ENCODE measurements at regions not wholly inside any gene's neighbourhood (a gene's known extent, or its start where the extent isn't known, plus 50 kb on each side); places are given as distances from the start of the nearest gene placed in this dataset.
"Not testable (repeated sequence)": the region's sequence is repeated elsewhere in the genome, so short reads cannot be mapped to it uniquely, and the experiment has no call there.

GRCh38 chrX:137233478-137233877 is 199.7 kb upstream of the GPR101 start:
- no peak for DNase-seq (ENCODE audit: low spot score)
- intact Hi-C loops (cut with DNase I): no loop called here

DNA sequence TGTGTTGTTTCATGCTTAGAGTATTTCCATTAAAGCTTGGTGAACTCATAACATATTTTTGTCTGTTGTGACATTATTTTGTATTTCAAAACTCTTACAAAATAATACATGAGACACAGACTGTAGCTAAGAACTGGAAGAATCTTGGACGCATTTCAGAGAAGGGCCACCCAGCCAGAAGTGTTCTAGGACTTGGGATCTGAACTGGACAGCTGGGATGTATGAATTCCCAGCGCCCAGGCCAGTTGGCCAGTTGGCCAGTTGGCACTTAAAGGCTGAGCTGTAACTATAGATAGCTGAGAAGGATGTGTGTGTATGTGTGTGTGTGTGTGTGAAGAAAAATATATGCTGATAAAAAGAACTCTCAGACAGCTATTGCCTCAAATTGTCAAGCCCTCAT is 193.4 kb upstream of the GPR101 start:
- no peak for DNase-seq (ENCODE audit: low spot score)
- intact Hi-C loops (cut with DNase I): no loop called here

DNA sequence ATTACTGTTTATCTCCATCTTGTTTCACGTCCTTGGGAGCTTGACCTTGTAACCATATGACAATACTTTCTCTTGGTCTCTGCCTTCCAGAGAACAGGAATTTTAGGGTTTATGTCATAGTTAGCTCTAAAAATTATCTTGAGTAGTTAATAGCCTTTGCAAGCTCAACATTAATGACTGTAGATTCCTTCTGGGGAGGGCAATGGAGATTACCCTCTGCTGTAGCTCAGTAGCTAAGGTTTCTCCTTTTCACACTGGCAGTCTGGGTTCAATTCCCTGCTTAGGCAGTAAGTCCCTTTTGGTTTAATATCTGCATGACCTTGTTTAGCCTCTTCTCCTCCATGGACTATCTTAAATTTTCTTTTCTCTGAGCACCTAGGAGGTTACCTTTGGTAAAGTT is 181.7 kb upstream of the GPR101 start:
- no peak for DNase-seq (ENCODE audit: low spot score)

DNA sequence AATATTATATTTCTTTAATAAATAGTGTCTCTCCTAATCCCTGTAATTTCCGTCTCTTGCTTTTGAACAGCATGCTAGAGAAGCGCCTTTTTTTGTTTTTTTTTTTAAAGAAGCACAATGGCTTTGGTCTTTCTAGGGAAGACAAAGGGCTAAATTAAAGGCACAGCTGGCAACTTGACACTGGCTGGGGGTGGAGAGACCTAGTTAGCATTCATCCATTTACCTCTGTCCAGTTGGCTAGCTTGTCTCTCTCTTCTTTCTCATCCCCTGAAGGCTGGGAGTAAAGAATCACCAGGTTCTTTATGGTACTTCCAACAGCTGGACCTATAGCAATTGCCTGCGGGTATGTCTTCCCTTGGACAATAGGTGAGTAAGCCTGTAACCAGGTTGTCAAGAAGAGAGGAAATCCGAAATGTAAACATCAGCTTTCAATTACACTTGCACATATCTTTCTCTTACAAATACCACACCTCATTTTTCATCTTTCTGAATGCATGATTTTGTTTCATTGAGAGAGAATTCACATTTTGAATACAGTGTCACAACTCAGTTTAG is 178.4 kb upstream of the GPR101 start:
- no peak for DNase-seq (ENCODE audit: low spot score)

More for the DNA sequence above, 181.7 kb upstream of the GPR101 start:
- intact Hi-C loops (cut with DNase I): no loop called here

GRCh38 chrX:137198040-137198439 is 164.2 kb upstream of the GPR101 start:
- no peak for DNase-seq (ENCODE audit: low spot score)
- intact Hi-C loops (cut with DNase I): no loop called here

More for the DNA sequence above, 178.4 kb upstream of the GPR101 start:
- intact Hi-C loops (cut with DNase I): loop anchor here in 1 of 2 donors (5.0 kb wide), 1 partner anchor 1175 kb away; no protein-coding TSS in a partner anchor

- intact Hi-C loops (cut with DNase I): no loop called here
- DNase-seq (ENCODE audit: low spot score): no peak
These were observed 162.2 kb upstream of the GPR101 start for GRCh38 chrX:137195991-137196390.

DNA sequence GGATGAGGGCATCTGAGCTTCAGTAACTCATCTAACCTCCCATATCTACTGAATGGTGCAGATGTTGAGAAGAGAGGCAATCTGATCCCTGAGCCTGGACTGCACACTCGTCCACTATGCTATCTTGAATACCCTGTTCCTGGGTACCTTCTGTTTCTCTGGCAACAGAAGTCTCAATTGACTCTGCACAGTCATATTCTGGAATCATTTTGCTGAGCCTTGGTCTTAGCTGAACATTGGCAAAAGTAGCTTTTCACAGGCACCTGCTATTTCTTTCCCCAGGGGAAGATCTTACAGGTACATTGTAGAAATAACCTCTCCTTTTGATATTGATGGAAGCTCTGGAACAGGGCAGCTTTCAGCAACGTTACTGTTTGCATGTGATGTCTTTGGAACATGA is 161.5 kb upstream of the GPR101 start:
- intact Hi-C loops (cut with DNase I): no loop called here
- DNase-seq (ENCODE audit: low spot score): no peak

DNA sequence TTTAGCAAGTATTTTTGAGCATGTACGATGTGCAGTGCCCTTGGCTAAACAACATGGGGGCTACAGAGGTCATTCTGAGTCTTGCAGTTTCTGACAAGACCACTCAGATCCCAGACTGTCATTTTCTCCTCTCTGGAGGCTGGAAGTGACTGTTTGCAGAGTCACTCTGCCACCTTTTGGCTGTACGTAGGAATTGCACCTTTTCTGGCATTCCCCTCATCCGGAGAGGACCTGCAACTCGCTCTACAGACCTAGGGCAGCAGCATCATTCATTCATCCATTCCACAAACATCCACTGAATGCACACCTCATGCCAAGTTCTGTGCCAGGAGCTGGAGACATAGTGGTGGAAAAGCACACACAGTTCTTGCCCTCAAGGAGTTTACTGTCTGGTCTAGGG is 160.4 kb upstream of the GPR101 start:
- intact Hi-C loops (cut with DNase I): no loop called here

DNA sequence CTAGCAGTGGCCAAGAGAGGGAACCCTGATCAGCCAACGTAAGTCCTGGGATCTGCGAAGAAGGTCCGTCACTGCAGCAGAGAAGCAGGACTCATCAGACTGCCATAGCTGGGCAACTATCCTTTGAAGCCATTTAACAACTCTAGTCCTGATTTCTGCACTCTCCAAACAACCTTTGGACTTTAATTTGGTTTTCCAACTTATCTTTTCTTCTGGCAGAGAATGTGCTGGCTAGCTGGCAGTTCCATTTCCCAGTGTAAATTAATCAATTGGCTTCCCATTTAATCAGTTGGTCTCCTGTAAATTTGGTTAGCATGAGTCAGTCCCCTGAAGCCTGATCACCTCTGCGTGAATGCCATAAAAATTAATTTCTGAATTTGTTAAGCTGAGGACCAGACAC is 153.7 kb upstream of the GPR101 start:
- DNase-seq (ENCODE audit: low spot score): no peak
- intact Hi-C loops (cut with DNase I): no loop called here

More for the DNA sequence above, 160.4 kb upstream of the GPR101 start:
- no peak for DNase-seq (ENCODE audit: low spot score)

- no peak for DNase-seq (ENCODE audit: low spot score)
- intact Hi-C loops (cut with DNase I): no loop called here
These were observed 144.6 kb upstream of the GPR101 start for GRCh38 chrX:137178392-137178791.

DNA sequence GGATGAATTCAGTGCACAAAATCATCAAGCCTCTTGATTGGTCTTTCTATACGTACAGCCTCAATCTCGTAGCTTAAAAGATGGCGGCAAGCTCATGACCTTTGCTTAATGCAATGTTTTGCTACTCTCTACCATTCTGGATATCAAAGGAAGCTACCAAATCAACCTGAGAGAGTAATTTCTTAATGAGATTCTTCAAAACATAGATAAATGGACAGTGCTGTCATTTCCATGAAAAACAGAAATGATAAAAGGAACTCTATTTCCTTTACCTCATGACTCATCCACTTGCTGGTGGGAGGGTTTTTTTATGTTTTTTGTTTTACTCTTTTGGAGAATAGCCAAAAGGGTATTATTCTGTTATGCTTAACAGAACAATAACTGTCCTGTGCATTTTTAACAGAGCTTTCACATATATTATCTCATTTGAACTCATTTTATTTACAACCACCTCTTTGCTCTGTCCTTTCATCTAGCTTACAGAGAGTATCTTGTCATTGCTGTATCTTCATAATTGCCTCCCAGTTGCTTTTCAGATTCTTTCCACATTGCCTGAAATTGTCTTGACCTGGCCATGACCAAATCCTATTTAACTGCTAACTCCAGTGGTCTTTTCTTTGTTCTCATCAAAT is 138.6 kb upstream of the GPR101 start:
- intact Hi-C loops (cut with DNase I): no loop called here
- DNase-seq (ENCODE audit: low spot score): no peak

DNA sequence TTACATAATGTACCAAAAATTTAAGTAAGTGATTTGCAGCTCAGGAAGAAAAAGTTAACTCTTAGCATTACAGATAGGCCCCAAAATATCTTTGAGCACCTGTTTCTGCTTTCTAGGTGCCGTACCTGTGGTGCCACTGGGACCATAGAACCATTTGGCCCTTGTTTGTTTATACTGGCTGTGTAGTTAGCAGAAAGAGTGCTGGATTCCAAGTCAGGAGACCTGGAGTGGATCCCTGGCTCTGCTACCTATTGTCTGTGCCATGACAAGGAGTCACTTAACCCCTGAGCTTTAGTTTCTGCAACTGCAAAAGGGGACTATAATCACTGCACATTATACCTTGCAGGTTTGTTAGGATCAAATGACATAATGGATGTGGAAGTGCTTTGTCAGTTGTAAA is 137.8 kb upstream of the GPR101 start:
- intact Hi-C loops (cut with DNase I): no loop called here
- no peak for DNase-seq (ENCODE audit: low spot score)

DNA sequence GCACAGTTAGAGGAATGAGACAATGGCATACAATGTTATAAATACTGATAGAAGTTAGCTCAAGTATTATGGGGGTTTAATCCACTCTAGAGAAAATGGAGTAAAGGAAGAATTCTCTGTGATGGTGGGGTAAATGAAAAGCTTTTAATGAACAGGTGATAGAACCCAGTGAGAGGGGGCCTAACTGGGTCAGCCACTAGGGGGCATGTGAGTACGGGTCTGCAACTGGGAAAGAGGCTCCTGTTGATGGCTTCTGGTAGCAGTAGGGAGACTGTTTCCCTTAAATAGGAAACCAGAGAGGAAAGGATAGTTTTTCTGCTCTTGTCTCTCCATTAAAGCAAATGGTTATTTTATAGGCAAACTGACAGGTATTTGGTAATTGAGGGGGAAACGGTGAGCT is 132.8 kb upstream of the GPR101 start:
- intact Hi-C loops (cut with DNase I): no loop called here
- no peak for DNase-seq (ENCODE audit: low spot score)

DNA sequence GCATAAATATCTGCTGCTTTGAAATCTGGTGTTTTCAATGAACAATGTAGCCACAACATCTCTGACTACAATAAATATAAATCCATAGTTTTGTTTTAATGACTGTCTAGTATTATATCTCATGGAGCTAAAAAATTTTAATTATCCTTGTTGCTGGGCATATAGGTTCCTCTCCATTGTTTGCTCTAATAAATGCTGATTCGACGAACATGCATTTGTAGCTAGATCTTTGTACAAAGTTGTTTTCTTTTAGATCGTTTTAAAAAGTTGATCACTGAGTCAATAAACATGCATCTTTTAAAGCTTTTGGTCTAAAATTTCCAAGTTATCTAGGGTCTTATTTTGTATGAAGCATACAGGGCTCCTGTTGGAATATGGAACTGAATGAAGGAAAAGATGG is 130.5 kb upstream of the GPR101 start:
- no peak for DNase-seq (ENCODE audit: low spot score)
- intact Hi-C loops (cut with DNase I): no loop called here

GRCh38 chrX:137151403-137151802 is 117.6 kb upstream of the GPR101 start:
- intact Hi-C loops (cut with DNase I): no loop called here
- no peak for DNase-seq (ENCODE audit: low spot score)

GRCh38 chrX:137143864-137144263 is 110.1 kb upstream of the GPR101 start:
- no peak for DNase-seq (ENCODE audit: low spot score)
- intact Hi-C loops (cut with DNase I): no loop called here

DNA sequence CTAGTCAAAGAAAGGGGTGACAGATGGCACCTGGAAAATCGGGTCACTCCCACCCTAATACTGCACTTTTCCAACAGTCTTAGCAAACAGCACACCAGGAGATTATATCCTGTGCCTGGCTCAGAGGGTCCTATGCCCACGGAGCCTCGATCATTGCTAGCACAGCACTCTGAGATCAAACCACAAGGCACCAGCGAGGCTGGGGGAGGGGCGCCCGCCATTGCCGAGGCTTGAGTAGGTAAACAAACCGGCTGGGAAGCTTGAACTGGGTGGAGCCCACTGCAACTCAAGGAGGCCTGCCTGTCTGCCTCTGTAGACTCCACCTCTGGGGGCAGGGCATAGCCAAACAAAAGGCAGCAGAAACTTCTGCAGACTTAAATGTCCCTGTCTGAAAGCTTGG is 88.9 kb upstream of the GPR101 start:
- DNase-seq (ENCODE audit: low spot score); intact Hi-C loops (cut with DNase I): not testable (repeated sequence)

- intact Hi-C loops (cut with DNase I): no loop called here
- DNase-seq (ENCODE audit: low spot score): no peak
These were observed 85.3 kb upstream of the GPR101 start for GRCh38 chrX:137119049-137119448.

GRCh38 chrX:137118536-137118935 is 84.7 kb upstream of the GPR101 start:
- no peak for DNase-seq (ENCODE audit: low spot score)

GRCh38 chrX:137118136-137118535 is 84.3 kb upstream of the GPR101 start:
- intact Hi-C loops (cut with DNase I): no loop called here
- no peak for DNase-seq (ENCODE audit: low spot score)

More at GRCh38 chrX:137118536-137118935, 84.7 kb upstream of the GPR101 start:
- intact Hi-C loops (cut with DNase I): no loop called here

DNA sequence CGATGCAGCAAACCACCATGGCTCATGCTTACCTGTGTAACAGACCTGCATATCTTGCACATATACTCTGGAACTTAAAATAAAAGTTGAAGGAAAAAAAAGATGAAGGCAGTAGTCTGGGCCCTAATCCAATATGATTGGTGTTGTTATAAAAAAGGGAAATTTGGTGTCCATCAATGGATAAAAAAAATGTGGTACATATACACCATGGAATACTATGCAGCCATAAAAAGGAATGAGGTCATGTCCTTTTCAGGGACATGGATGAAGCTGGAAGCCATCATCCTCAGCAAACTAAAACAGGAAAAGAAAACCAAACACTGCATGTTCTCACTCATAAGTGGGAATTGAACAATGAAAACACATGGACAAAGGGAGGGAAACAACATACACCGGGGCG is 74.1 kb upstream of the GPR101 start:
- intact Hi-C loops (cut with DNase I); DNase-seq (ENCODE audit: low spot score): not testable (repeated sequence)

Measured in posterior vena cava (tissue), 2 donors.